Activated naive CD4-positive, alpha-beta T cell treated with Interleukin-2 at 50 U/mL for 16 hours (primary cell): ENCODE measurements at regions not wholly inside any gene's neighbourhood (a gene's known extent, or its start where the extent isn't known, plus 50 kb on each side); places are given as distances from the start of the nearest gene placed in this dataset.
"Not testable (repeated sequence)": the region's sequence is repeated elsewhere in the genome, so short reads cannot be mapped to it uniquely, and the experiment has no call there.

Experiments
- DNase-seq: peaks from one replicate; pipeline ENCODE4 v3.0.0-alpha.2; 2020

DNA sequence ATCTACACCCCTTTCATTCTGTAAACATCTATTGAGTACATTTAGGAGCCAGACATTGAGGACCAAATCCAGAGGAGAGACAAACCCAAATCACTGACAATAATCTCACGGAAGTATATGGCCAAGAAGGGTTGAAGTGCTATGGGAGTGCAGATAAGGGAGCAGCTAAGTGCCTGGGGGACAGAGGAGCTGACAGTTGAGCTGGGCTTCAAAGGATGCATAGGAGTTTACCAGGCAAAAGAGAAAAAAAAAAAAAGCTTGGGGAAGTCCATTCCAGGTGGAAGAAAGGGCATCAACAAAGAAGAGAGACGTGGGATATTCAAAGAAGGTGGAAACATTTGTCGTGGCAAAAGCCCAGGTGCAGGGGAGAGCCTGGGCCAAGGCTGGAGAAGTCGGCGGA lies 60.5 kb upstream of the NANOS1 start:
- no peak for DNase-seq

DNA sequence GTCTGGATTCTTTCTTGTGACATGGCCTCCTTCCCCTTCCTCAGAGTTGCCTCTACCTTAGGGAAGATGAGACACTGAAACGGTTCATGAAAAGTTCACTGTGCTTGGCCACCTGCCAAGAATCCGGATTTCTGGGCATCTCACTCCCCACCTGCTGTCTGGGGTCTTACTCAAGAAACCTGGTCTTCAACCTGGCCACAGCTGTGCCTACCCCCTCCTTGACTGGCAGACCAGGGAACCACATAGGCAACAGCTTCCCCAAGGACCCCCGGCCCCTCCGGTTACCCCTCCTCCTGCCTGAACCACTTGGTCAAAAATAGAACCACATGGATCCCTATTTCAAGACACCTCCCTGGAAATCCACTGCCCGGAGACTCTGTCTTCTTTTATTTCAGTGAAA lies 58.7 kb upstream of the NANOS1 start:
- no peak for DNase-seq

DNA sequence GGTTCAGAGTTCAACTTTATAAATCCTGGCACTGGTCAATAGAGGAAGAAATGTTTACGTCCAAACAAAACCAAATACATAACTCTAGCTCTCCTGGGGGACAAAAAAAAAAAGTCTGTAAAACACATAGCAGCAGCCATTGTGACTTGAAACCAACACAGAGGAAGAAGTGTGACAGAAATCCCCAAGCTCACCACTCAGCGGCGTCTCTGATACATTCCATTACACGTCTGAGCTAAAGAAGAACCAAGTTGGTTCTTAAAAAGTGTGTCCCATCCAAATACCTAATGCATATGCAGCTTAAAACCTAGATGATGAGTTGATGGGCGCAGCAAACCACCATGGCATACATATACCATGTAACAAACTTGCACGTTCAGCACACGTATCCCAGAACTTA lies 58.3 kb upstream of the NANOS1 start:
- no peak for DNase-seq

DNA sequence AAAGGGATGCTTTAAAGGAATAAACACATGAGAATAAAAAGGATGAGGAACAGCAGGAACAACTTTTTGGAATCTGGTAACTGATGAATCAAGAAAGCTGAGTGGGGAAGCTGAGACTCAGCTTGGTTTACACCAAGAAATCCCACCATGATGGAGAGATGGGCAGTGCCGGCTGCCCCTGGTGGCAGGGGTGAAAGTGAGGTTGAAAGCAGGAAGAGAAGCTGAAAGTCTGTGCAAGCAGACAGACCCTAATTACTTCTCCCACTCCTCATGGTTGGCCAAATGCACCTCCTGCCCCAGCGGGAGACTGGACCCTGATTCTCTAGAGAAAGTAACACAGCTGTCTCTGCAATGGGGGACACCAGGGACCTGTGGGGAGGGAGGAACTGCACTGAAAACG lies 57.6 kb upstream of the NANOS1 start:
- DNase-seq = no peak

DNA sequence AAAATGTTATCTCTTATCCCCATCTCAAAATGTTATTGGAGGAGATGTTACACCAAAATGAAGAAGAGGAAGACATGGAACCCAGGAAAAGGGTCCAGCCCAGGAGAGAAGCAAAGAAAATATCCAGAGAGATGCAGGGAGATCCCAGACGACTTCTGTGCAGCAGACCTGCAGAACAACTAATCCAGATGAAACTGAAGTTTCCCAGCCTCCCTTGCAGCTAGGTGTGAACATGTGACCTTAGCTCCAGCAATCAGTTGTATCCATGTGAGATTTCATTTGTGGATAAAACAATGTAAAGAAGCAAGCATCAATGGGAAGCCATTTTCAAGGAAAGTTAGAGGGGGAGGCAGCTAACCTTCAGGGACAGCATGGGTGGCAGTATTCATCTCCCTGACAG lies 55.8 kb upstream of the NANOS1 start:
- DNase-seq = no peak

DNA sequence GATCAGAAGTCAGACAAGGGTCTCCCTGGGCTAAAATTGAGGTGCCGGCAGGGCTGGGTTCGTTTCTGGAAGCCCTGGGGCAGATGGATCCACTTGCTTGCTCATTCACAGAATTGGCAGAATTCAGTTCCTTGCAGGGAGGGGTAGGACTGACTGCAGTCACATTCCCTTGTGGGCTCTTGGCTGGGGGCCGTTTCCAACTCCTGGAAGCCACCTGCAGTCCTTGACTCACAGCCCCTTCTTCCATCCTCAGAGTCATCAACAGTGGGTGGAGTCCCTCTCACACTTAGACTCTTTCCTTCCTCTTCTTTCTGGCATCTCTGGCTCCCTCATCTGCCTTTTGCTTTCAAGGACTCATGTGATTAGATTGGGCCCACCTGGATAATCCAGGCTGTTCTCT lies 54.6 kb upstream of the NANOS1 start:
- DNase-seq = no peak

DNA sequence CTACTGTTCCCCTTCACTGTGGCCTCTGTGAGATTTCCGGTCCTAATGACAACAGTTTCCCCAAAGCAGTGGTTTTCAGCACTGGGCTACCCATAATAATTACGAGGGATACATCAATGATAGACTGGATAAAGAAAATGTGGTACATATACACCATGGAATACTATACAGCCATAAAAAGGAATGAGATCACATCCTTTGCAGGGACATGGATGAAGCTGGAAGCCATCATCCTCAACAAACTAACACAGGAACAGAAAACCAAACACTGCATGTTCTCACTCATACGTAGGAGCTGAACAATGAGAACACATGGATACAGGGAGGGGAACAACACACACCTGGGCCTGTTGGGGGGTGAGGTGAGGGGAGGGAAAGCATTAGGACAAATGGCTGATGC lies 53.3 kb upstream of the NANOS1 start:
- not testable (repeated sequence) for DNase-seq

DNA sequence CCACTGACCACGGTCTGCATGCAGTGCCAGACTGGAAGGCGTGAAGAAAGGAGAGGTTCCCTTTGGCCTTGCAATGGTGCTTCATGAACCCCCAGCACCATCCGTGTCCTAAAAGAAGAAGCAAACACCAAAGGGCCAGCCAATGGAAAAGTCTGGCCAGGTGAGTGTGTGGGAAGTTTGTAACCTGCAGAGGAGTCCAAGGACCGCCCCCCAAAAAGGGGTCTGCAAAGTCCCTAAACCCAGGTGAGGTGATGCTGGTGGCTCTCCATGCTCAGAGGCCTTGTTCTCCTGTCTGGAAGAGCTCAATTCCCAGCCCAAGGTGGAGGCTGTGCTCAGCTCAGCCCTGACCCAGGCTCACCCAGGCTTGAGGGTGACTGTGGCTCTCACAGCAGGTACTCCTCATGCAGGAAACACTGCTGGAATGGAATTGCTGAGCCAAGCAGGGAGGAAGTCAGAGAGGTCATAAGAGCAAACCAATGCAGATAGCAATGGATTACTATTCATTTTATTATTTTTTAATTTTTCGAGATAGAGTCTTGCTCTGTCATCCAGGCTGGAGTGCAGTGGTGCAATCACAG lies 52.4 kb upstream of the NANOS1 start:
- DNase-seq = no peak

DNA sequence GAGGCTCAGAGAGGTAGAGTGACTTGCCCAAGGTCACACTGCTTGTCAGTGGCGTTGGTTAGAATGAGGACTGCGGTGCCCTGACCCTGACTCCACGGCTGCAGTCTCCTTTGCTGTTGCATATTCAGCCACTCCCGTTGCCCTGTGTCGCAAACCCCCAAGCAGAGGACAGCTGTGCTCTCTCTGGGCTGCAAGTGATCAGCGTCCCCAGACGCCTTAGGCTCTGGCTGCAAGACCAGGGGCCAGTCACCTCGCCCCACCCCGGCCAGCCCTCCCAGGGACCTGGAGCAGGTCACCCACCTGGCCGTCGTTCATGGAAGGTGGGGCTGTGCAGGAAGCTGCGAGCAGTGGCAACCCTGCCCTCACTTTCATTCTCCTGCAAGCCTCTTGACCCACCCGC lies 51.7 kb upstream of the NANOS1 start:
- DNase-seq = no peak

DNA sequence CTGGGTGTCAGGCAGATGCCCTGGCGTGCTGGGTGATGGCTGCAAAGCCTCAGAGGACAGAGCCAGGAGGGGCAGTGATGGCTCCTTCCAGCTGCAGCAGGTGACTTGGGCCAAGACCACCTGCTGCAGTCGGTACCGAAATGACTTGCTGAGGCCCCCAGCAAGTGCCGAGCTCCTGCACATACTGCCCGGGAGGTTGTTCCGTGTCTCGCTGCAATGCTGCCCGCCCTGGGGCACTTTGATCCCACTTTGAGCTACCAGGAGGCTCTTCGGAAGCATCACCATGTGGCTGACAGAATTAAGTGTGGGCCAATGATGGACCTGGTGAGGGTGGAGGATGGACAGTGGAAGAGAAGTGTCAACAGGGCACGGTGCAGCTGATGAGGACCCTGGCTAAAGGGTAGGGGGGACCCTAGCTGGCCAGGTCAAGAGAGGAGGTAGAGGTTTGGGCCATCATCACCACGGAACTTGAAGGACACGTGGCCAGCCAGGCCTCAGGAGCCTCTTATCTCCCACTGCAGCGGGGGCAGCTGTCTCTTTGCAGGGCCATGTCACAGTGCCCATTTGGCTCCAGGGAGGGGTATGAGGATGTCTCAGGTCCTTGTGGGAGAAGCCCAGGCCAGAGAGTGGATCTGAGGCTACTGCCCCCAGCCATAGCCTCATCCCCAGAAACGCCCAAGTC lies 51.1 kb upstream of the NANOS1 start:
- DNase-seq = no peak

DNA sequence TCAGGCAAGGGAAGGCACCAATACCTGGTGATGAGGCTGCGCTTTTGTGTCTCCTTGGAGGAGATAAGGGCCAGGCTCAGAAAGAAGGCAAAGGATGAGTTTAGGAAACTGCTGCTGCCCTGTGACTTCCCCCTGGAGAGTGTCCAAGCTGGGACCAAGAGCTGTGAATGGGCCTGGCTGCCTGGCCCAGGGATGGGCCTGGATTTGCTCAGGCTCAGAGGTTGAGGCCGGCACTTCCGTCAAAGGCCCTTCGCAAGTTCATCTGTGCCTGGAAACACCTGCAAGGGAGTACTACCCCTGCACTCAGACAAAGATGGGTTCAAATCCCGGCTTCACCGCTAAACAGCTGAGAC lies 50.5 kb upstream of the NANOS1 start:
- DNase-seq = no peak

DNA sequence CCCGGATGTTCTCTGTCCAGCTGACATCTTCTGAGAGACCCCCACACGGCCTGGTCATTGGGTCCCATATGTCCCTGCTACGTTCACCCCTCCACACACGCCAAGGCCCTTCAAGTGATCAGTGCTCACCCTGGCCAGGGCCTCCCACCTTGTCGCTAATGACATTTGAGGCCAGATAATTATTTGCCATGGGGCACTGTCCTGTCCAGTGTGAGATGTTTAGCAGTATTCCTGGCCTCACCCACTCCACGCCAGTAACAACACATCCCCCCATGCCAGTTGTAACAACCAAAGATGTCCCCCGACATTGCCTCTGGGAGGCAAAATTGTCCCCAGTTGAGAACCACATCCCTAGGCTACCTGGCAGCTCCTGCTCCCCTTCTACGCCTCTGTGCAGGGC lies 49.9 kb upstream of the NANOS1 start:
- no peak for DNase-seq
